Uterus (tissue), 2 donors: ENCODE measurements at regions not wholly inside any gene's neighbourhood (a gene's known extent, or its start where the extent isn't known, plus 50 kb on each side); places are given as distances from the start of the nearest gene placed in this dataset.

Experiments
- POLR2A ChIP-seq, 2 donors: fragments of 450-650 bp; IDR thresholded peaks; one replicate each; pipeline ENCODE4 v1.6.1; 2016; ENCODE audit warnings: antibody characterized with exemption in 2 of 2, mild to moderate bottlenecking in 1 of 2, moderate library complexity in 1 of 2
- TF ChIP-seq, protein P1 (sequence below), 4 experiments: fragments of 200-600 bp in 2 of 4; fragments of 450-650 bp in 2 of 4; sonication (generic) in 2 of 4; IDR thresholded peaks; one replicate each; pipeline ENCODE4 v1.5.1; 2016 to 2019; ENCODE audit warnings: antibody characterized with exemption in 4 of 4, mild to moderate bottlenecking in 2 of 4, moderate library complexity in 1 of 4

DNA sequence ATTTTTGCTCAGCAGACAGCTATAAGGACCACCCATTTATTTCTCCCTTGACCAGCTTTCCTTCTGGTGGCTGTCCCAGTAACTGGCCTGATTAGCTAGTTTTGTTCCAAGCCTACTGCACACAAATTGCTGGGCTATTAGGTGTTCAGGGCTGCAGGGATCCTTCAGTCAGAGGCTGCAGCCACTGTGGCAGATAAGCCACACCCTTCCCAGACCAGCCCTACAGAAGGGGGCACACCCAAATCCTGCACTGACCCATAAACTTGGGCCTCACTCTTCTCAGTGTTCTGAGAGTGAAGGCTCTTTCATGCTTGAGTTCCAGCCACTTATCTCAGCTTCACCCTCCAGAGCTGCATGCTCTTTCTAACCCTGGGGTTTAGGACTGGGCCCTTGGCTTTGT, 200.0 kb downstream of the AASDHPPT start:
- TF ChIP-seq, protein P1, sequence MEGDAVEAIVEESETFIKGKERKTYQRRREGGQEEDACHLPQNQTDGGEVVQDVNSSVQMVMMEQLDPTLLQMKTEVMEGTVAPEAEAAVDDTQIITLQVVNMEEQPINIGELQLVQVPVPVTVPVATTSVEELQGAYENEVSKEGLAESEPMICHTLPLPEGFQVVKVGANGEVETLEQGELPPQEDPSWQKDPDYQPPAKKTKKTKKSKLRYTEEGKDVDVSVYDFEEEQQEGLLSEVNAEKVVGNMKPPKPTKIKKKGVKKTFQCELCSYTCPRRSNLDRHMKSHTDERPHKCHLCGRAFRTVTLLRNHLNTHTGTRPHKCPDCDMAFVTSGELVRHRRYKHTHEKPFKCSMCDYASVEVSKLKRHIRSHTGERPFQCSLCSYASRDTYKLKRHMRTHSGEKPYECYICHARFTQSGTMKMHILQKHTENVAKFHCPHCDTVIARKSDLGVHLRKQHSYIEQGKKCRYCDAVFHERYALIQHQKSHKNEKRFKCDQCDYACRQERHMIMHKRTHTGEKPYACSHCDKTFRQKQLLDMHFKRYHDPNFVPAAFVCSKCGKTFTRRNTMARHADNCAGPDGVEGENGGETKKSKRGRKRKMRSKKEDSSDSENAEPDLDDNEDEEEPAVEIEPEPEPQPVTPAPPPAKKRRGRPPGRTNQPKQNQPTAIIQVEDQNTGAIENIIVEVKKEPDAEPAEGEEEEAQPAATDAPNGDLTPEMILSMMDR (IDR thresholded peaks at IDR 0.05), result no peak
- no peak for TF ChIP-seq POLR2A (IDR thresholded peaks at IDR 0.05)
